HT1080 (cell line): ENCODE measurements at regions not wholly inside any gene's neighbourhood (a gene's known extent, or its start where the extent isn't known, plus 50 kb on each side); places are given as distances from the start of the nearest gene placed in this dataset.
A peak's percentile ranks its signal among the peaks of the same experiment; 100 is the strongest.

Experiments used
- DNase-seq: peaks from one replicate; pipeline ENCODE4 v3.0.0-alpha.2; 2015; ENCODE audit warnings: low read depth

- peak; percentile 72 for DNase-seq
These were observed 970.9 kb upstream of the LRRN3 start for GRCh38 chr7:110119883-110120581.

DNA sequence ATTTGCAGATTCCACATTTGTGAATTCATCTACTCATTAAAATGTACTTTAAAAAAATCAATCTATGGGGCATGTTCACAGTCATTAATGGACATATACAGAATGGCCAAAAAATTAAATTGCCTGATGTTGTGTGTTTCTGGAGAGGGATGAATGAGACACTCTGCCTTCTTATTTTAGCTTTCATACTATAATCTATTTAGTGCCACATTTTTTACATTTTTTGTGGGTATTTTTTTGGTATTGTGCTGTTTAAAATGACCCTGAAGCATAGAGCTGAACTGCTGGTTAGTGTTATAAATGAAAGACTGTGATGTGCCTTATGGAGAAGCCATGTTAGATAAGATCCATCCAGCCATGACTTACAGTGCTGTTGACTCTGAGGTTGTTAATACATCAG is 961.8 kb upstream of the LRRN3 start:
- DNase-seq, result no peak

- no peak for DNase-seq
These were observed 960.3 kb upstream of the LRRN3 start for GRCh38 chr7:110130669-110131068.

DNA sequence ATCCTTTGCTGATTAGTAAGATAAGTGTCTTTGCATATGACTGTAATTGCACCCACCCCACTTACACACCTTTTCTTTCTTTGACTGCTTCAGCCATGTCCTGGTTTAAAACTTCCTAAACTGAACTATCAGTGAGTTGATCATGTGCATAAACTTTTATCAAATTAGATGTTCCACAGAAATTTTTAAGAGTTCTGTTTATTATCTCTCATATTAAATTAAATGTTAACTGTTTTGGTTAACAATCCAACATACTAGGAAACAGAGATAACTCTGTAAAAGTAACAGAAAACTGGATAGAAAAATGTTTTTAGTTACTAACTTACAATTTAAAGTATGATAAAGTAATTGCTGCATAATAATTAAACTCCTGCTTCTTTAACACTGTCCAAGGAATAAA is 959.6 kb upstream of the LRRN3 start:
- DNase-seq, result no peak

DNA sequence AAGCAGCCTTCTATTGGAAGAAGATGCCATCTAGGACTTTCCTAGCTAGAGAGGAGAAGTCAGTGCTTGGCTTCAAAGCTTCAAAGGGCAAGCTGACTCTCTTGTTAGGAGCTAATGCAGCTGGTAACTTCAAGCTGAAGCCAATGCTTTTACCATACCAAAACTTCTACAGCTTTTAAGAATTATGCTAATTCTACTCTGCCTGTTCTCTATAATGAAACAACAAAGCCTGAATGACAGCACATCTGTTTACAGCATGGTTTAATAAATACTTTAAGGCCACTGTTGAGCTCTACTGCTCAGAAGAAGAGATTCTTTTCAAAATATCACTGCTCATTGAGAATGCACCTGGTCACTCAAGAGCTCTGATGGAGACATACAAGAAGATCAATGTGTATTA is 951.9 kb upstream of the LRRN3 start:
- no peak for DNase-seq

- no peak for DNase-seq
These were observed 947.9 kb upstream of the LRRN3 start for GRCh38 chr7:110142939-110143526.

GRCh38 chr7:110144599-110144998 is 946.3 kb upstream of the LRRN3 start:
- no peak for DNase-seq

DNA sequence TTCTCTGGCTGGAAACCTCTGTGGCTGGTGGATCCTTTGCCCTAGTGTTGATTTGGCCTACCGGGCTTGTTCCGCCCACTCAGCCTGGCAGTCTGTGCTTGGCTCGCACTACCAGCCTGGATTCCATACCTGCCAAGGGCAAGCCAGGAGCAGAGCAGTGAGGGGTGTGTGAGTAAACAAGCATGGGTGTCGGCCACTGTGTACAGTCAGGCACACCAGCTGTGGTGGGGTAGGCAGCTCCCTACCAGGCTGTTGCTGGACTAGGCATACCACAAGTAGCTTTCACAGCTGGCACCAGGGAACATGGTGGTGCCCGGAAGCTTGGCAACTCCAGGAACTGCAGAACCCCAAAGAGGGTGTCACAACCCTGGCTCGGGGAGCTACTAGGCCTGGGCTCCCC is 942.9 kb upstream of the LRRN3 start:
- DNase-seq, result no peak

DNA sequence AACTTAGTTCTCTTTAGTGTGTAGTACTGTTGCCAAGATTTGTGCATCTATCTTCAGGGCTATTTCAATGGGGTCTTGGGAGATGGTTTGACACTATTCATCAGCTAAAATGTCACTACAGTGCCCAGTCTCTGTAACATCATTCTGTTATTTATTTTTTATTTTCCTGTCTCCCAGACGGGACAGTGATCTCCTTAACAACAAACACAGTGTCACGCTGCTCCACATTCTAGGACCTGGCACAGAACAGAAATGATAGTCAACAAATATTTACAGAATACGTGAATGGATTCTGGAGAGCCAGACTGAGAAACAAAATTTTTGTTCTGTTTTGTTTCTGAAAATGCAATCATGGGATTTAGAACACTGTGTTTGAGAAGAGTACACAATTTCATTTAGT is 937.7 kb upstream of the LRRN3 start:
- no peak for DNase-seq

DNA sequence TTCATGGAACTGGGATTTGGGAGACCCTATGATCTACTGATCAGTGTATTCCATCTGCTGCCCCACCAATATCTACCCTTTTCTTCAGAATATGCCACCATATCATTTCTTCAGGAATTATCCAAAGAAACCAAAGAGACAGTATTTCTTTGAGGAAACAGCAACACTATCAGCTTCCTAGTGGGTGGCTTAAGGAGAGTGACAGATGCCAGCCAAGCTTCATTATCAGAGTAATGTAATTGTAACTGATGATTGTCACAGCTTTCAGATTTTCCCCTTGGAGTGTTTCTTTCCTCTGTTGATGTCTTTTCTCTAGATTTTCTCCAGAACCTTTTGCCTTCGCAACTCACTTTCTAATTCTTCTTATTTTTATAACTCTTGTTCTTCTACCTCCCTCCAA is 934.4 kb upstream of the LRRN3 start:
- no peak for DNase-seq

- DNase-seq, result peak; percentile 6
These were observed 933.1 kb upstream of the LRRN3 start for GRCh38 chr7:110157631-110158362.

GRCh38 chr7:110168010-110168409 is 922.9 kb upstream of the LRRN3 start:
- no peak for DNase-seq

- DNase-seq, result no peak
These were observed 920.1 kb upstream of the LRRN3 start for GRCh38 chr7:110170841-110171240.

- no peak for DNase-seq
These were observed 913.5 kb upstream of the LRRN3 start for GRCh38 chr7:110177463-110177862.

- no peak for DNase-seq
These were observed 911.9 kb upstream of the LRRN3 start for GRCh38 chr7:110179037-110179436.

DNA sequence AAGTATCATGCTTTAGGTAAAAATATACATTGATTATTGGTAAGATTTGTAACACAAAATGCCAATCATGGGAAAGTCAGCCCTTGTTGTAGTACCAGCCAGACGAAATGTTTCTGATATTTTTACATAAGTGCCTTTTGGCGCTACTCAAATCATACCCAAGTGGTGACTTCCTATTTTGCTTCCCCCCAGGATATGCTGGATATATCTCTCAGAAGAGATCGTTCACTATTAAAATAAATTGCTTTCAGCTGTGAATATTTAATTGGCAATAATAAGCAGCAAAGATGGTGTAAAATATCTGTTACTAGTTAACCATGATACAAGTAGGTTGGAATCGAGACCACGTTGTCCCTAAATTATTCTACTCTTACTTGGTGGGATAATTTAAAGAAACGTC is 909.2 kb upstream of the LRRN3 start:
- DNase-seq, result no peak

- DNase-seq, result no peak
These were observed 904.6 kb upstream of the LRRN3 start for GRCh38 chr7:110186334-110186733.

DNA sequence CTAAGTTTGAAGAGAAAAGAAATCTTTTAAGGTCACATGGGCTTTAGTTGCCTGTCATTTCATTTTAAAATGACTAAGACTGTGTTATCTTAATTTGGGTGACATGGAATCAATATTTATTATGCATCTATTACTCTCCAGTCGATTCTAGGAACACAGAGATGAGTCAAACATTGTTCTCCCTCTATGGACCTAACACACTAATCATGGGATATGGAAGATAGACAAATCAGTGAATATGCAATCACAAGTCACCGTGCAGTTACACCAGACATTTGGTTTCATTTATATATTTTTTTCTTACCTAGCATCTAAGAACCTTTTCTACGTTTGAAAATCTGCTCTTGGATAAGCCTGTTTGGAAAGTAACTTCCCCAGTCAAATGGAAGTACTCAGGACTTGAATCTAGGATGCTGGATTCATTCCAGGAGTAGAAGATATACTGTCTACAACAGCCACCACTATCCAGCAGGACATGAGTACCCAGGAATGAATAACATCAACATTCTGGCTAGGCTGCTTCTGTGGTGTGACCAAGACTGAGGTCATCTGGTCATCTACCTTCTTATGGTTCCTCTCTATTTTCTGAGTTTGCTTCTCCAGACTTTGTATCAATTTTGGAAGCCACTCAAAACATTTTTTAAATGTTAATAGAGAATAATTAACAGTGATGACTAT is 902.9 kb upstream of the LRRN3 start:
- DNase-seq, result peak; percentile 10

- DNase-seq, result peak; percentile 5
These were observed 886.4 kb upstream of the LRRN3 start for GRCh38 chr7:110204527-110204926.

DNA sequence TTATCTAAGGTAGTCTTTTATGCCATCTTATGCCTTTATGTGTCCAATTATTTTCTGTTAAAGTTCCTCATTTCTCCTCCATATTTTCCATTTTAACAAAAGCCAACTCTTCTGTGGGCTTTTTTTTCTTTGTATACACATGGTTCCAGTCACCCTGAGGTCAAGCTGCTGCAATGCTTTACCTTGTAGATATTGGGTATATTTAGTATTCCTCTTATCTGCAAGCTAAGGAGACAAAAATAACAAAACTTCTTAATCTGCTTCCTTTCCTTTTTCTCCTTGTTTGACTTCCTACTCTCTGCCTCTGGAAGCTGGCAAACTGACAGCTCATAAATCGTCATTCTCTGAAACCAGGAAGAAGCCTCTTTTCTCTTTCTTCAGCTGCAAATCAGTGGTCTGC is 885.0 kb upstream of the LRRN3 start:
- no peak for DNase-seq

DNA sequence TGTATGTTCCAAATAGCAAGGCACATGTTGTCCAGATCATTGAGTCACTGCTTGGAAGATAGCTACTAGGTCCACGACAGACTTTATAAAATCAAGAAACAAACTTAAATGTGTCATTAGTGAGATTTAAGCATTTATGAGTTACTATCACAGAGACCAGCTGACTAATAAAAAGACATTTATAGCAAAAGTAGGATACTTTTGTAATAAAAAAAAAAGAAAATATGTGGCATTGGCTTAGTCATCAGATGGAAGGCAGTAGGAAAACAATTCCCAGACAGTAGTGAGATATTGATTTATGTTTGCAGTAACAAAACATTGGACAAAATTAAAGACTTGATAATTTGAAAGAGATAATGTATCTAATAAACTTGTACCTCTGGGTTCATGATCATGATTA is 881.0 kb upstream of the LRRN3 start:
- DNase-seq, result no peak

GRCh38 chr7:110210941-110211608 is 879.9 kb upstream of the LRRN3 start:
- DNase-seq, result no peak
